K562 (cell line): ENCODE measurements at regions not wholly inside any gene's neighbourhood (a gene's known extent, or its start where the extent isn't known, plus 50 kb on each side); places are given as distances from the start of the nearest gene placed in this dataset.
A peak's percentile ranks its signal among the peaks of the same experiment; 100 is the strongest.

Experiments
- CBFA2T3 ChIP-seq: fragments of 450-650 bp; IDR thresholded peaks from 2 replicates; pipeline ENCODE4 v1.6.1; 2017
- HNRNPH1 ChIP-seq: fragments of 200-400 bp; formaldehyde crosslinking; optimal IDR thresholded peaks from 2 replicates; pipeline ENCODE3; 2017; ENCODE audit warnings: low read depth, mild to moderate bottlenecking, low read length, moderate library complexity
- KAT8 ChIP-seq: fragments of 450-650 bp; IDR thresholded peaks from 2 replicates; pipeline ENCODE4 v1.6.1; 2016; ENCODE audit warnings: low read depth, mild to moderate bottlenecking
- NFIC ChIP-seq: fragments of 450-650 bp; IDR thresholded peaks from 2 replicates; pipeline ENCODE4 v1.6.1; 2017; ENCODE audit warnings: mild to moderate bottlenecking, inconsistent platforms
- NFYB ChIP-seq: IDR thresholded peaks from 2 replicates; pipeline ENCODE4 v1.6.1; 2011; ENCODE audit warnings: mild to moderate bottlenecking, moderate library complexity; ENCODE audit not compliant: insufficient read length; ENCODE audit errors: extremely low read depth
- PHB2 ChIP-seq: fragments of 450-650 bp; IDR thresholded peaks from 2 replicates; pipeline ENCODE4 v1.6.1; 2017; ENCODE audit warnings: low read depth
- SMARCE1 ChIP-seq: fragments of 450-650 bp; IDR thresholded peaks from 2 replicates; pipeline ENCODE4 v1.7.1; 2016; ENCODE audit warnings: mild to moderate bottlenecking
- ZFP36 ChIP-seq: fragments of 150-350 bp; IDR thresholded peaks from 2 replicates; pipeline ENCODE4 v1.6.1; 2018; ENCODE audit warnings: low read length, low read depth; ENCODE audit not compliant: partially characterized antibody
- ZNF263 ChIP-seq: sonication (generic); formaldehyde crosslinking; IDR thresholded peaks from 2 replicates; pipeline ENCODE4 v1.8.0; 2022; ENCODE audit warnings: mild to moderate bottlenecking, missing genetic modification reagents, borderline replicate concordance
- TF ChIP-seq, protein P1 (sequence below): sonication (generic); formaldehyde crosslinking; IDR thresholded peaks from 2 replicates; pipeline ENCODE4 v1.8.0; 2022; ENCODE audit warnings: missing genetic modification reagents, mild to moderate bottlenecking, borderline replicate concordance
- TF ChIP-seq, protein P2 (sequence below): sonication (generic); formaldehyde crosslinking; IDR thresholded peaks from 2 replicates; pipeline ENCODE4 v1.9.0; 2022; ENCODE audit warnings: mild to moderate bottlenecking, missing genetic modification reagents
- TF ChIP-seq, protein P3 (sequence below), 3 experiments: IDR thresholded peaks in 2 of 3; conservative IDR thresholded peaks in 1 of 3; 2 replicates each; pipeline ENCODE4 v1.5.1; 2011 to 2012; ENCODE audit warnings: low read length in 3 of 3, mild to moderate bottlenecking in 3 of 3, control low read depth in 2 of 3, improper control_type of control experiment in 1 of 3, inconsistent platforms in 1 of 3, low read depth in 1 of 3, mixed read lengths in 1 of 3, moderate library complexity in 1 of 3; ENCODE audit not compliant: insufficient read depth in 2 of 3
- TF ChIP-seq, protein P4 (sequence below): fragments of 250-450 bp; sonication (Bioruptor Pico); IDR thresholded peaks from 2 replicates; pipeline ENCODE4 v1.8.0; 2021; ENCODE audit warnings: moderate library complexity, mild to moderate bottlenecking, inconsistent platforms
- TF ChIP-seq, protein P5 (sequence below), 2 experiments: fragments of 450-650 bp; conservative IDR thresholded peaks; 2 replicates each; pipeline ENCODE4 v1.6.1; 2017; ENCODE audit warnings: mild to moderate bottlenecking in 2 of 2, moderate library complexity in 2 of 2
- TF ChIP-seq, protein P6 (sequence below): fragments of 250-450 bp; sonication (Bioruptor Pico); IDR thresholded peaks from 2 replicates; pipeline ENCODE4 v1.5.0; 2020; ENCODE audit warnings: mild to moderate bottlenecking, borderline replicate concordance

DNA sequence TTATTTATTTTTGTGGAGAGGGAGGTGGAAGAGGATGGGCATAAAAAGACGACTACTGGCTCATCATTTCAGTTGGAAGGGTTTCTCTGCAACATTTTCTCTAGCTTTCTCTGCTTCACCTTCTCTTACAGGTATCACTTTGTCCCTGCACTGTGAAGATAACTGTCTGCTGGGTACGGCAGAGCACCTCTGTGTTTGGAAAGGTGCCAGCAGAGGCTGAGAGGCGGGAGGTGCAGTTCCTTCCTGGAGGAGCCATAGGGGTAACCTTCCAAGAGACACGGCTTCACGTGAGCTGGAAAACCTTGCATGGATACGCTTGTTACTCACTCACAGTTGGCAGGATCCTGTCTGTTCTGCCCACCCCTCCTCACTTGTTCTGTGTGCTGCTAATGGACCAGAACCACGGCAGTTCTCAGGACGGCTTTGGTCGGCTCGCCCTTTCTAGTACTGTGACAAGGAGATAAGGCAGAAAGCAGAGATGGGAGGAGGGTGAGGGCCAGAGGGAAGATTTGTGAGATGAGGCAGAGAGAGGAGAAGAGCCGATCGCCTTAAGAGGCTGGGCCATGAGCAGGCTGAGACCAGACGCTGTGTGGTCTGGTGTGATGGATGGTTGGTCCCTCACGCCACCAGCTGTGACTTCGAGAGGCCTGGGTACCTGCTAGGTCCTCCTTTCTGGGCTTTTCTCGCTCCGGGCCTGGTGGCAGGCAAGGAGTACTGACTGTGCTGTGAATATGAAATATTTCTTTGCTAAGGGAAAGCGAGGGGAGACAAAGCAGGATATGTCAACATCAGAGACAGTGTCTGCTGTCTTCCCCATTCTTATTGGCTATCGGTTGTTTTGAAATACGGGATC lies 66.8 kb downstream of the MRPL57 start (continued):
- TF ChIP-seq, protein P1, sequence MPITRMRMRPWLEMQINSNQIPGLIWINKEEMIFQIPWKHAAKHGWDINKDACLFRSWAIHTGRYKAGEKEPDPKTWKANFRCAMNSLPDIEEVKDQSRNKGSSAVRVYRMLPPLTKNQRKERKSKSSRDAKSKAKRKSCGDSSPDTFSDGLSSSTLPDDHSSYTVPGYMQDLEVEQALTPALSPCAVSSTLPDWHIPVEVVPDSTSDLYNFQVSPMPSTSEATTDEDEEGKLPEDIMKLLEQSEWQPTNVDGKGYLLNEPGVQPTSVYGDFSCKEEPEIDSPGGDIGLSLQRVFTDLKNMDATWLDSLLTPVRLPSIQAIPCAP (CRISPR knock-in tag): no peak
- TF ChIP-seq PHB2 (no peak), HNRNPH1 (no peak), ZNF263 (CRISPR knock-in tag) (peak; percentile 83; the same call in 1 of the 2 replicates), KAT8 (no peak), NFYB (no peak), CBFA2T3 (peak; percentile 32; the same call in 1 of the 2 replicates), SMARCE1 (no peak), ZFP36 (no peak), NFIC (peak; percentile 74)
- TF ChIP-seq, protein P2, sequence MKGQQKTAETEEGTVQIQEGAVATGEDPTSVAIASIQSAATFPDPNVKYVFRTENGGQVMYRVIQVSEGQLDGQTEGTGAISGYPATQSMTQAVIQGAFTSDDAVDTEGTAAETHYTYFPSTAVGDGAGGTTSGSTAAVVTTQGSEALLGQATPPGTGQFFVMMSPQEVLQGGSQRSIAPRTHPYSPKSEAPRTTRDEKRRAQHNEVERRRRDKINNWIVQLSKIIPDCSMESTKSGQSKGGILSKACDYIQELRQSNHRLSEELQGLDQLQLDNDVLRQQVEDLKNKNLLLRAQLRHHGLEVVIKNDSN (CRISPR knock-in tag): no peak
- TF ChIP-seq, protein P3, sequence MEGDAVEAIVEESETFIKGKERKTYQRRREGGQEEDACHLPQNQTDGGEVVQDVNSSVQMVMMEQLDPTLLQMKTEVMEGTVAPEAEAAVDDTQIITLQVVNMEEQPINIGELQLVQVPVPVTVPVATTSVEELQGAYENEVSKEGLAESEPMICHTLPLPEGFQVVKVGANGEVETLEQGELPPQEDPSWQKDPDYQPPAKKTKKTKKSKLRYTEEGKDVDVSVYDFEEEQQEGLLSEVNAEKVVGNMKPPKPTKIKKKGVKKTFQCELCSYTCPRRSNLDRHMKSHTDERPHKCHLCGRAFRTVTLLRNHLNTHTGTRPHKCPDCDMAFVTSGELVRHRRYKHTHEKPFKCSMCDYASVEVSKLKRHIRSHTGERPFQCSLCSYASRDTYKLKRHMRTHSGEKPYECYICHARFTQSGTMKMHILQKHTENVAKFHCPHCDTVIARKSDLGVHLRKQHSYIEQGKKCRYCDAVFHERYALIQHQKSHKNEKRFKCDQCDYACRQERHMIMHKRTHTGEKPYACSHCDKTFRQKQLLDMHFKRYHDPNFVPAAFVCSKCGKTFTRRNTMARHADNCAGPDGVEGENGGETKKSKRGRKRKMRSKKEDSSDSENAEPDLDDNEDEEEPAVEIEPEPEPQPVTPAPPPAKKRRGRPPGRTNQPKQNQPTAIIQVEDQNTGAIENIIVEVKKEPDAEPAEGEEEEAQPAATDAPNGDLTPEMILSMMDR (IDR thresholded peaks at IDR 0.05 in 2 of 3, conservative IDR thresholded peaks at IDR 0.05 in 1 of 3; ENCODE audit: insufficient read depth in 2 of 3, low read depth in 1 of 3, low read length in 3 of 3): no peak
- TF ChIP-seq, protein P4, sequence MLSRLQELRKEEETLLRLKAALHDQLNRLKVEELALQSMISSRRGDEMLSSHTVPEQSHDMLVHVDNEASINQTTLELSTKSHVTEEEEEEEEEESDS (CRISPR knock-in tag): no peak
- TF ChIP-seq, protein P5, sequence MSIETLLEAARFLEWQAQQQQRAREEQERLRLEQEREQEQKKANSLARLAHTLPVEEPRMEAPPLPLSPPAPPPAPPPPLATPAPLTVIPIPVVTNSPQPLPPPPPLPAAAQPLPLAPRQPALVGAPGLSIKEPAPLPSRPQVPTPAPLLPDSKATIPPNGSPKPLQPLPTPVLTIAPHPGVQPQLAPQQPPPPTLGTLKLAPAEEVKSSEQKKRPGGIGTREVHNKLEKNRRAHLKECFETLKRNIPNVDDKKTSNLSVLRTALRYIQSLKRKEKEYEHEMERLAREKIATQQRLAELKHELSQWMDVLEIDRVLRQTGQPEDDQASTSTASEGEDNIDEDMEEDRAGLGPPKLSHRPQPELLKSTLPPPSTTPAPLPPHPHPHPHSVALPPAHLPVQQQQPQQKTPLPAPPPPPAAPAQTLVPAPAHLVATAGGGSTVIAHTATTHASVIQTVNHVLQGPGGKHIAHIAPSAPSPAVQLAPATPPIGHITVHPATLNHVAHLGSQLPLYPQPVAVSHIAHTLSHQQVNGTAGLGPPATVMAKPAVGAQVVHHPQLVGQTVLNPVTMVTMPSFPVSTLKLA (conservative IDR thresholded peaks at IDR 0.05): no peak
- TF ChIP-seq, protein P6, sequence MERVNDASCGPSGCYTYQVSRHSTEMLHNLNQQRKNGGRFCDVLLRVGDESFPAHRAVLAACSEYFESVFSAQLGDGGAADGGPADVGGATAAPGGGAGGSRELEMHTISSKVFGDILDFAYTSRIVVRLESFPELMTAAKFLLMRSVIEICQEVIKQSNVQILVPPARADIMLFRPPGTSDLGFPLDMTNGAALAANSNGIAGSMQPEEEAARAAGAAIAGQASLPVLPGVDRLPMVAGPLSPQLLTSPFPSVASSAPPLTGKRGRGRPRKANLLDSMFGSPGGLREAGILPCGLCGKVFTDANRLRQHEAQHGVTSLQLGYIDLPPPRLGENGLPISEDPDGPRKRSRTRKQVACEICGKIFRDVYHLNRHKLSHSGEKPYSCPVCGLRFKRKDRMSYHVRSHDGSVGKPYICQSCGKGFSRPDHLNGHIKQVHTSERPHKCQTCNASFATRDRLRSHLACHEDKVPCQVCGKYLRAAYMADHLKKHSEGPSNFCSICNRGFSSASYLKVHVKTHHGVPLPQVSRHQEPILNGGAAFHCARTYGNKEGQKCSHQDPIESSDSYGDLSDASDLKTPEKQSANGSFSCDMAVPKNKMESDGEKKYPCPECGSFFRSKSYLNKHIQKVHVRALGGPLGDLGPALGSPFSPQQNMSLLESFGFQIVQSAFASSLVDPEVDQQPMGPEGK: no peak
